ENCODE measurements at regions not wholly inside any gene's neighbourhood (a gene's known extent, or its start where the extent isn't known, plus 50 kb on each side); places are given as distances from the start of the nearest gene placed in this dataset.
"Not testable (repeated sequence)": the region's sequence is repeated elsewhere in the genome, so short reads cannot be mapped to it uniquely, and the experiment has no call there.

DNA sequence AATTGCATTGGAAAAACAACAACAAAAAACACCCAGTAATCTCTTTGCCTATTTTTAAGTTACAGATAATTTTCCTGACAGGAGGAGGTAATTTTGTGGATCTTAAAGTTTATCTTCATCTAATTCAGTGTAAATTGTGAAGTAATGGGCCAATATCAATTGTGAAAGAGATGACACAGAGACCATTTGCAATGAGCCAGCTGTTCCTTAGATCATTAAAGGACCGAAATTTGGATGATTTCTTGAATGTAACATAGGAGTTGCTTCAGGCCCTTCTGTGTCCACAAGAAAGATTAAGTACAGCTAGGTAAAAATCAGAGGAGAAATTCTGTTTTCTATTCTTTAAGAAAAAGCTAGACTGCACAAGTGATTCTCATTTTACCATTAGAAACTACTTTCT is 718.5 kb upstream of the ANO3 start:
- DNase-seq (ENCODE audit: low read depth) = no peak

DNA sequence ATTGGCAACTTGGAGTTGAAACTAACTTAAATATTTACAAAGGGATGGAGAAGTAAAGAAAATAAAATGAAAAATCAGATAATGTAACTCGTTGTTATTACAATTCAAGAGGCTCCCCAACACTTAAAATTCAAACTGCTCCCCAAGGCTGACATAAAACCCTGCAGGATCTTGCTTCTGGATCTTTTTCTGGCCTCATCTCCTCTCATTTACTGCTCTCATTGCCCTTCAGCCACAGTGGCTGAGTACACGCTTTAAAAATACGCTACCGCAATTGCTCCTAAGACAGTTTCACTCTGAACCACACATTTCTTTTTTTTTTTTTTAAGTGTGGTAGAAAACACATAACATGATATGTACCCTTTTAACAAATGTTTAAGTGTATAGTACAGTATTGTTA is 718.1 kb upstream of the ANO3 start:
- DNase-seq (ENCODE audit: low read depth) = no peak

DNA sequence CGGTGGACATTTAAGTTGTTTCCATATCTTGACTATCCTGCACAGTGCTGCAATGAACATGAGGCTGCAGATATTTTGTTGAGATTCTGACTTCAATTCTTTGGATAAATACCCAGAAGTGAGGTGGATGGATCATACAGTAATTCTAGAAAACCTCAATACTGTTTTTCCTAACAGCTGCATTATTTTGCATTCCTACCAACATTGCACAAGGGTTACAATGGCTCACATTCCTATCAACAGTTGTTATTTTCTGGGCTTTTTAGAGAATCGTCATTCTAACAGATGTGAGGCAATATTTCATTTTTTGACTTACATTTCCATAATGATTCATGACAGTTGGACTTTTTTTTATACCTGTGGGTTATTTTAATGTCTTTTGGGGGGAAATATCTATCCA is 716.9 kb upstream of the ANO3 start:
- DNase-seq (ENCODE audit: low read depth) = peak; percentile 32

DNA sequence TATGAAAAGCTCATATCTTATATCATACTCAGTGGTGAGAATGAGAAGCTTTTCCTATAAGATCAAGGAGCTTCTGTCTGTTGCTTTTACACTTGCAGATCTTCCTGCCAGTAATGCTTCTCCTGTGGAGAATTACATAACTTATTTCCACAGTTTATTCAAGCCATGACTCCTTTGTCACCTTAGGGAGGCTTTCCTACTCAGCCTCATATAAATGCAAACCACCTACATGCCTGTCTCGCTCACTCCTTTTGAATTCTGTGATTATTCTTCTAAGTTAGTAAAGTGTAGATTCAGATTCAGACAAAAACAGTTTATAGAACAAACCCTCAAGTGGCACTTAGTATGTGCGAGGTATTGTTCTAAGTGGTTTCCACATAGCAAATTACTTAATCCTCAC is 716.1 kb upstream of the ANO3 start:
- no peak for DNase-seq (ENCODE audit: low read depth)

DNA sequence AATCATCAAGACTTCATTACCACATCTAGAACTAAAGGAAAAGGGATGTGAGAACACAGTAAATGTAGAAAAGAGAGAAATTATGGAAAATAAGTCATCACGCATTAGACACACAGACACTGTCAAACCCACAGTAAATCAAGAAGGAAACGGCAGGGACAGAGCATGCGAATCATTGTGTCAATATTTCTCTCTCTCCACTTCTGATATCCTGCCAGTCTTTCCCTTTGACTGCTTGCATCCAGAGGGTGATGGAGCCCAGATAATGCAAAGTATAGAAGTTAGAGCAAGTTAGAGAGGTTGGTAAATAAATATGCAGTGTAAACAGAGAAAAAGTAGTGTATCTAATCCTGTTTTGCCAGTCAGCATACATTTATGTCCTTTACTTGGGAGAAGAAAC is 706.8 kb upstream of the ANO3 start:
- DNase-seq (ENCODE audit: low read depth) = no peak

DNA sequence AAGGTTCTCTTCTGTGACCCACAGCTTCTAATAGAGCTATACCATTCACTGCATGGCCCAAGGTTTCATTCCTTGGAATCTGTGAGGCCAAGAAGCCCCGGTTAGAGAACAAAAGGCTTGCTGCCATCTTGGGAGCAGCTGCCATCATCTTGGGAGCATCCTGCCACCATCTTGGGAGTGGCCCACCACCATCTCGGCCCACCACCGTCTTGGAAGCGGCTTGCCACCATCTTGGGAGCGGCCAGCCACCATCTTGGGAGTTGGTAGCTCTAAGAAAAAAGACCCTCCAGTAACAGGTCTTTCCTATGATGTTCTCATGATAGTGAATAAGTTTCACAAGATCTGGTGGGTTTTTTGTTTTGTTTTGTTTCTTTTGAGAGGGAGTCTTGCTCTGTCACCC is 703.9 kb upstream of the ANO3 start:
- DNase-seq (ENCODE audit: low read depth) = no peak

DNA sequence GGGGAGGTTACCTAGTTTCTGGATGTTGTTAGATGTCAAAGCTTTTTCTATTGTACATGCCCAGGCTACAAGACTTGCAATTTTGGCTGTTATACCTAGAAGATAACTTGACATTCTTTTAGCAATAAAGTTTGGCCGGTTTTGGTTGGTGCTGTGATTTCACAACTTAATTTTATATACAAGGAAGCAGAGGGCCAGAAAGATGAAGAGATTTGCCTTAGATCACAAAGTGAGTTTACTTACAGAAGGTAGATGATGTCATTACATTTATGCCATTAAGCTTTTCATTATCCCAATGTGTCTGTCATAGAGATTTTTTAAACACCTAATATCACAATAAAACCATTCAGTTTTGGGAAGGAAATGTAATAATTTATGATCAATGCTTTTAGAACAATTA is 698.7 kb upstream of the ANO3 start:
- DNase-seq (ENCODE audit: low read depth) = no peak

DNA sequence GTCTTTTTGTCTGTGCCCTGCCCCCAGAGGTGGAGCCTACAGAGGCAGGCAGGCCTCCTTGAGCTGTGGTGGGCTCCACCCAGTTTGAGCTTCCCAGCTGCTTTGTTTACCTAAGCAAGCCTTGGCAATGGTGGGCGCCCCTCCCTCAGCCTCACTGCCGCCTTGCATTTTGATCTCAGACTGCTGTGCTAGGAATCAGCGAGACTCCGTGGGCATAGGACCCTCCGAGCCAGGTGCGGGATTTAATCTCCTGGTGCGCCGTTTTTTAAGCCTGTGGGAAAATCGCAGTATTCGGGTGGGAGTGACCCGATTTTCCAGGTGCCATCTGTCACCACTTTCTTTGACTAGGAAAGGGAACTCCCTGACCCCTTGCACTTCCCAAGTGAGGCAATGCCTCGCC is 682.7 kb upstream of the ANO3 start:
- DNase-seq (ENCODE audit: low read depth) = not testable (repeated sequence)

DNA sequence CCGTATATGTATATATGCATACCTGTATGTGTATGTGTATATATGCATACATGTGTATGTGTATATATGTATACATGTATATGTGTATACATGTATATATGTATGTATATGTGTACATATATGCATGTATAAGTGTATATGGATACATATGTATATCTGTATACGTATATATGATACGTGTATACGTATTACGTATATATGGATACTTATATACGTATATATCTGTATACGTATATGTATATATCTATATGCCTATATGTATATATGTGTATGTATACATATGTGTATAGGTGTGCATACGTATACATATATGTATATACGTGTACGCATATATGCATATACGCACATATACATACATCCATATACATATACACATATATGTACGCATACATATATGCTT is 681.6 kb upstream of the ANO3 start:
- DNase-seq (ENCODE audit: low read depth) = no peak

DNA sequence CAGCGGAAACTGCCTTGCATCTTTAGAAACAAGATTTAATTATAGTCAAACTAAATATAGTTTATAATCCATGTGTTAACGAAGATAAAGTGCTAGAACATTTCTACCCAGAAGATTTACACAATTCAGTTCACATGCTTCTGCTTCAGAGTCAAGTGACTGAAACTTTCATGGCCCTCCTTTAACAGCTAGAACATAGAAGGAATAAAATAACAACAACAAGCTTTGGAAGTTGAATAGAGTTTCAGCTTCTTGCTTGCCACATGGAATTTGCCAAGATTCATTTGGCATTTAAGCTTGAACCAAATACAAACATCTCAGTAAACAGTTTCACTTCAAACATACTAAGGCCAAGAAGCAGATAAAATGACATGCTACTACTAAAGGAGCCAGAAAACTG is 676.3 kb upstream of the ANO3 start:
- DNase-seq (ENCODE audit: low read depth) = no peak

DNA sequence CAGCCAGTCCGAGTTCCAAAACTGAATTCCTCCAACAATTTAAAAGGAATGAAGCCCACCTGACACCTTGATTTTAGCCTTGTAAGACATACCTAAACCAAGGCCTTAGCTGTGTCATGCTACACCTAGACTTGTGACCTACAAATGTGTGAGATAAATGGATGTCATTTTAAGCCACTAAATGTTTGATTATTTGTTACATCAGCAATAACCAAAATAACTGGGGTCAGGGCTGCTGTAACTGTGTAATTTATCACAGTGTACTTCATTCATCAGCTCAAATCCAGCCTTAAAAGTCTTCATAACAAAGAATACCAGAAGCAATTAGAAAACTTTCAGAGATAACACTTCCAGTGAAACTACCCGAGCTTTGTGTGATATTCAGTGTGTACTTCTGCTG is 673.0 kb upstream of the ANO3 start:
- DNase-seq (ENCODE audit: low read depth) = no peak

DNA sequence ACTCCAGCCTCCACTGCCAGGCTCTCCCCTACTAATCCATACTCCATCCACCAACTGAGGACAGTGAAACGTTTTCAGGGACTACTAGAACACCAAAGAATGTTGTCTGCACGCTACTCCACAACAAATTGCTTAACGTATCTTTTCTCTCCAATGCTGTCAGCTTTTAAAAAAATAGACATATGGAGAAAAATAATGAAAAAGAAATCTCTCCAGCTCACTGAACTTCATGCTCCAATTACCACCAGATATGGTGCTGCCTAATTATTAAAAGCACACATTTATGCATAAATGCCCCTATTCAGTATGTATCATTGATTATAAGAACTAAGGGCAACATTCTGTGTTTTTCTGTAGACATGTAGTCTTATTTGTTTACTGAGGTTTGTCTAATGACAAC is 672.2 kb upstream of the ANO3 start:
- DNase-seq (ENCODE audit: low read depth) = no peak

DNA sequence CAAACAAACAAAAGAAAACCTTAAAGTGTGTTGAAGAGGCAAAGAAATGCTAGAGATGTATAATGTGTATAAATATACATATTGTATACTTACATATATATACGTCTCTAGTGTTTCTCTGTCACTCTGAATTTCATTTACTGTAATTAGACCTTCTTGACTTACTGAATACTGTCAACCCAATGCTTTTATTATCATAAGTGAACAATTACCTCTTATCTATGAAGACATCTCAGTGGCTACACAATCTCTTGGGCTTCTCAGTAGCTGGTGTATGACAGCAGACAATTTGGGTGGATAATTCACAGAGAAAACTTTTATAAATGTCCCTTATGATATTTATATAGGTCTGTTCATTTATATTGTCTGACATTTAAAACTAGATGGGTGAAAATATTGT is 664.1 kb upstream of the ANO3 start:
- no peak for DNase-seq (ENCODE audit: low read depth)

DNA sequence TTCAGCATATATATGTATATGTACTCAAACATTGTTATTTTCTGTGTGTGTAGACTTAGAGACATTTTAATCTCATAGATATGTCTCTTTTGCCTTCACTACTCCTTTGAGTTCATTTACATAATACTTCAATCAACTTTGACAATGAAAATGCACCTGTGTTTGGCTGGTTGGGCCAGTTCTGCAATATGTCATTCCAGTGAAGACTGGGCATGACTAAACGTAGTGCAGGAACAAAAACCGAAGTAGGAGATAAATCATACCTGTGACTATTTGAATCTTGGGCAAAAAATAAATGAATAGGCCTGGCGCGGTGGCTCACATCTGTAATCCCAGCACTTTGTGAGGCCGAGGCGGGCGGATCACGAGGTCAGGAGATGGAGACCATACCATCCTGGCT is 640.0 kb upstream of the ANO3 start:
- no peak for DNase-seq (ENCODE audit: low read depth)

DNA sequence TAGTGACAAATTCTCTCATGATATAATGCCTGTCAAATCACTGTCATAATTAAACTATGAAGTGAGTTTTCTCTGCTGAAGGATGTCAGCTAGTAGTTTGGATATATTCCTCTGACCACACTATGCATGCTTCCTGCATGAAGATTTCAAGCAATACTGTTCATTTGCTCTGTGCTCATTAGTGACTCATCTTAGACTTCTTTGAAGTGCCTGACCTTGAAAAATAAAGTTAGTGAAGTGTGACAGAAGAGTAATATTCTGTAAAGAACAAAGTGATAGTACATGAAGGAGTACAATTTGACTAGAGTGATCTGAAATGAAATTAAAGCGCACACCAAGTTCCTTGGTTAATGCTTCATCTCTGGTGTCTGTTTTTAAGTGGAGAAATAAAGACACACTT is 629.5 kb upstream of the ANO3 start:
- no peak for DNase-seq (ENCODE audit: low read depth)

DNA sequence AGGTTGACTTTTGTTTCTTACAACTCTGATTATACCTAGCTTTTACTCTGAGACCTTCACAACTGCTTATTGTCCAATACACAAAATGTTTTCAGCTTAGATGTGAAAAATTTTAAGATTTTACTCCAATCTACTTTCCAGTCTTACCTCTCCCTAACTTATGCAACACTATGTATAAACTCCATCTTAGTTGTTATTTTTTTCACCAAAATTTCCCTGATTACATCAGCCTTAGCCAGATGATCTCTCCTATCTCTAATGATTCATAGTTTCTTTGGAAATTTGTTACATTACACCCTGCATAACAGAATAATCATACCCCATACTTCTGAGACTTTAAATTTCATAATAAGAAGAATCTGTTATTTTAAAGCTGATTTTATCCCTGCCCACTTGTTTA is 621.0 kb upstream of the ANO3 start:
- no peak for DNase-seq (ENCODE audit: low read depth)

DNA sequence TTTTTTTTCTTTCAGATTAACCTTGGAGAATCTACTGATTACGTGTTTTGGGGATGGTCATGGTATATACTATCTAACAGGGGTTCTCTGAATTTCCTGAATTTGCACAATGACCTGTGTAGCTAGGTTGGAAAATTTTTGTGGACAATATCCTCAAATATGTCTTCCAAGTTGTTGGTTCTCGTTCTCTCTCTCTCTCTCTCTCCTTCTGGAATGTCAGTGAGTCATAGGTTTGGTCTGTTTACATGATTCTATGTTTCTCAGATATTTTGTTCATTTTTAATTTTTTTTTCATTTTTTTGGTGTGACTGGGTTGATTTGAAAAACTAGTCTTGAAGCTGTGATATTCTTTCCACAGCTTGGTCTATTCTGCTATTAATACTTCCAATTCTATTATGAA is 604.0 kb upstream of the ANO3 start:
- DNase-seq (ENCODE audit: low read depth) = no peak

DNA sequence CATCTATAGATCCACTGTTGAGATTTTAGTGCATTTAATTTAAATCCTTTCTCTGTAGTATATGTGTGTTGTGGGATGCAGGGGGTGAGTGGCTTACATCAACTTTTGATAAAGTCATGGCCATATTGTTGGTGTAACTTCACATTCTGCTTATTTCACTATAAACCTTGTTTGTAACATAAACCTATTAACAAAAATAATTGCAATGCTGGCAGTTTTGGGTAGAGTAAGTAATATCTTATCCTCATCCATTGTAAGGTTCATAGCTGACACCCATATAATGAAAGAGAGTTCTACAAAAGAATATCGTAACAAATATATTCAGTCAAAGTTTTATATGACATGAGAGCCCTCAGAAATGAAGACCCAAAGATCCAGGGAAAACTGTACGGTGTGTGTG is 601.7 kb upstream of the ANO3 start:
- DNase-seq (ENCODE audit: low read depth) = no peak

DNA sequence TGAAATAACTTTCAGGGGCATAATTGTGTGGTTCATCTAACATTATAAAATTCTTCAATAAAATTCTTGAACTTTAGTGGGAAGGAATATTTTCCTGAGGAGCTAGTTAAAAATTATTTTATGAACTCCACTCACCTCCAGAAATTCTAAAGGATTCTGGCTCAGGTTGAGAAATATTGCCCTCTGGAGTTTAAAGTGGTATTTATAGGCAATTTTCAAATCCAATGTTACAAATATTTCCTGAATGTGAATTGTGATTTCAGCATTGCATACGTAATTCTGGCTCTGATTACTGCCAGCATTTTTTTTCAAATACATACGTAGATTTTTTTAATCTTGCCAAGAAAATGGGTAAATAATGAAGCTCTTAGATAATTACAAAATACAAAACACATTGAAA is 598.2 kb upstream of the ANO3 start:
- DNase-seq (ENCODE audit: low read depth) = peak; percentile 2

DNA sequence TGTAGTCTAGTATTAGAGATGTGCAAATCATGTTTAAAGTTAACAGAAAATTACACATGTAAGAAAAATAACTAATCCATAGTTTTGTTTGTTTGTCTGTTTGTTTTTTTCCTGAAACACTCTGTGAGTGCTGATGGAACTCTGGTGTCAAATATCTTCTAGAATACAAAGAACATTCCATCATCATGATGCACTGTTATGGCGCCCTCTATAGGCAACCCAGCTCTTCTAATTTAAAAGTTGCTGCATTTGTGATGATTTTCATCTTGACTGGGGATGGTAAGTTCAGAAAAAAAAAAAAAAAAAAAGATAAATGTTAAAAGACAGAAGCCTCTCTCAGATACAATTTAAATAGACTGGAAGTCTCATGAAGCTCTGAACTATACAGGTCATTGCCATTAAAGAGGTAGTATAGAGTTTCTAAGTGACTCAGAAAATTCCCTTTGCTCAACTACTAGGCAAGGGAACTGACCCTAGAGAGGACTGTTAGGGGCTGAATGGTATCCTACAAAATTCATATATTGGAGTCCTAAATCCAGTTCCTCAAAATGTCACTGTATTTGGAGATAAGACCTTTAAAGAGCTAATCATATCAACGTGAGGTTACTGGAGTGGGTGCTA is 597.2 kb upstream of the ANO3 start:
- peak; percentile 15 for DNase-seq (ENCODE audit: low read depth)

DNA sequence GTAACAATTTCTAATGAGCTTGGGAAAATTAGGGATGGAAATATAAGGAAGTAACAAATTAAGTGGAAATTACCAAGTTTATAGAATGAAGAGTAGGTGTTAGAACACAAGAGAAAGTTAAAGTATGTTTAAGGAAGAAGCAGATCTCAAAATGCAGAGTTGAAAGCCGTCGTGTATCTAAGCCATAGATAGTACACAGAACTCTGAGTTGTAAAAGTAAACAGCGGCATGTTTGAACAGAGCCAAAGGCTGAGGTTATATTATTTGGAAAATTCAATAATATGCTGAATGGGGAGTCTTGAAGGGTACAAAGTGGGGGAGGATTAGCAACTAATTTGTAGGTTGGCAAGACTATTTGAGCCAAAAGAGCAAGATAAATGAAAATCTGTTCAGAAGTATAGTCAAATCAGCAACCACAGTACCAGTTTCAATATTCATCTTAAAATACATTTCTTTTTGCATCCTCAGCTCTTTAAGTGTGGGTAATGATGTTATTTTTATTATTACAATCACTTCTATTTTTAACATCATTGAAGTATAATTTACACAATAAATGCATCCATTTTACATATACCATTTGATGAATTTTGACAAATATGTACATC is 594.8 kb upstream of the ANO3 start:
- DNase-seq (ENCODE audit: low read depth) = no peak

DNA sequence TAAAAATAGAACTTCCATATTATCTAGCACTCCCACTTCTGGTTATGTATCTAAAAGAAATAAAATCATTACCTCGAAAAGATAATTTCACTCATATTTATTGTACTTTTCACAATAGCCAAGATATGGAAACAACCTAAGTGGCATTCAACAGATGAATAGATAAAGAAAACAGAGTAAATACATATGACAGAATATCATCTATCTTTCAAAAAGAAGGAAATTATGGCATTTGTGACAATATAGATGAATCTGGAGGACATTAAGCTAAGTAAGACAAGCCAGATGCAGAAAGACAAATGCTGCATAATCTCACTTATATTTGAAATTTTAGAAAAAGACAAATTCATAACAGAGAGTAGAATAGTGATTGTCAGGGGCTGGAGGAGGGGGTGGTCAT is 590.0 kb upstream of the ANO3 start:
- DNase-seq (ENCODE audit: low read depth) = no peak

DNA sequence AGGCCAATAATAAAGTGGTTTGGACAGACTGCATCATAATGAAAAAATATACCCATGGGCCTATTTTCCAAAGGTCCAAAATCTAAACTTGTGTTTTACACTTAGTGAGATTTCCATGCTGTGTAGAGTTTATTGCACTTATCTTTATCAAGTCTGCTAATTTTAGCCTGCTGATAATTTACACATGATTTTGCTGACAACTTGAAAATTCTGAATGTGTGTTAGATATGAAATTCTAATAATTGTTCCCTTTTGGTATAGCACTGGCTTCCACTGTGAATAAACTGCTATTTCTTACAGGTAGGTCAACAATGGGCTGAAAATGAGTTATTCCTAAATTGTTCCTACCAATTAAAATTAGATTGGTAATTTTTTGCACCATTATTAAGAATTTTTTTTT is 589.1 kb upstream of the ANO3 start:
- DNase-seq (ENCODE audit: low read depth) = no peak

DNA sequence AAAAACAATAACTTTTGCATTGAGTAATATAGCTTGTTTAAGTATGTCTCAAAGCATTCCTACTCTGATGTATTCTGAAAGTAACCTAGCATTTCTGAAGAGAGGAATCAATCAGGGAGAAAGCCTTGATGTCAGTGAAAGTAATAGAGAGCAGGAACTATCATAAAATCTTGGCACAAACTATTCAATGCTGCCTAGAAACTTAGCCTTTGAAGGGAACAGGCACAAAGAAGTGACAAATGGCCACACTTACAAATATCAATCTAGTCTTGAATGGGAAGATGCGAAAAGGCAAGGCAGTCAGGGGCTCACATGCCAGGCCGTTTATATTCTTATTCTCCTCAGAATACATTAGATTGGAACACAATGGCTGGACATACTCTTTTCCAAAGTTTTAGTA is 576.5 kb upstream of the ANO3 start:
- DNase-seq (ENCODE audit: low read depth) = no peak
